NCI-H187 (cell line): ENCODE measurements at regions not wholly inside any gene's neighbourhood (a gene's known extent, or its start where the extent isn't known, plus 50 kb on each side); places are given as distances from the start of the nearest gene placed in this dataset.

Source experiments
- DNase-seq, 2 experiments: peaks; one replicate each; lab custom pipeline; 2025; lab: John Stamatoyannopoulos, UW

DNA sequence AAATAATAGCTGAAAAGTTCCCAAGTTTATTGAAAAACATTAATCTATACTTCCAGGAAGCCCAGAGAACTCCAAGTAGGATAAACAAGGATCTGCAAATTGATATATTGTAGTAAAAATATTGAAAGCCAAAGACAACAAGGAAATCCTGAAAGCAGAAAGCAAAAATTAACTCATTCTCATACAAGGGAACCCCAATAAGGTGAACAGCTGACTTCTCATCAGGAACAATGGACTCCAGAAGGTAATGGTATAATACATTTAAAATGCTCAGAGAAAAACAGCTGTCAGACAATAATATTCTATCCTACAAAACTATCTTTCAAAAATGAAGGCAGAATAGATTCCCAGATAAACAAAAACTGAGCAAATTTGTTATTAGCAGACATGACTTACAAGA lies 138.1 kb upstream of the BMP4 start:
- DNase-seq: no peak

DNA sequence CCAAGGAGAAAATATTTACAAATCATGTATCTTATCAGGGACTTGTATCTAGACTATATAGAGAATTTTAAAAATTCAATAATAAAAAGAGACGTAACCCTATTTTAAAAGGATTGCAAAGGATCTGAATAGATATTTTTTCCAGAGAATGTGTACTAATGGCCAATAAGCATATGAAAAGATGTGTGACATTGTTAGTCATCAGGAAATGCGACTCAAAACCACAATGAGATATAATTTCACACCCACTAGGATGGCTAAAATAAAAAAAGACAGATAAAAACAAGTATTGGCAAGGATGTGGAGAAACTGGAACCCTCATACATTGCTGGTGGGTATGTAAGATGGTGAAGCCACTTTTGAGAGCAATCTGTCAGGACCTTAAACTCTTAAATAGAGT lies 141.9 kb upstream of the BMP4 start:
- DNase-seq: no peak

DNA sequence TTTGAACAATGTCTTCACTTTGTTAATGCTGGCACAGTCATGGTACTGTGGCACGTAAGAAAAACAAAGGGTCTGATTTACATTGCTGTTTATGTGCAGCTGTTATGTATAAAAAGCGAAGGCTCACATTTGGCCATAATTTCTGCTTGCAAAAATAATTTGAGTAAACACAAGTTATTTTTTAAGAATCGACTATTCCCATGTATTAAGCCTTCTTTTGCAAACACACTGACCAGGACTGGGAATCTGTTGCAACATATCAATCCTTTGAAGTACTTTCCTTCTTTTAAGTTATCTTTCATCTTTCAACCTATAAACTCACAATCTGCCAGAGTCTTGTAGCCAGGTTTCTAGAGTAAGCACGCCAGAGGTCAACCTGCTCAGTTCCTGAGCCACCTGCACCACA lies 145.4 kb upstream of the BMP4 start:
- no peak for DNase-seq

DNA sequence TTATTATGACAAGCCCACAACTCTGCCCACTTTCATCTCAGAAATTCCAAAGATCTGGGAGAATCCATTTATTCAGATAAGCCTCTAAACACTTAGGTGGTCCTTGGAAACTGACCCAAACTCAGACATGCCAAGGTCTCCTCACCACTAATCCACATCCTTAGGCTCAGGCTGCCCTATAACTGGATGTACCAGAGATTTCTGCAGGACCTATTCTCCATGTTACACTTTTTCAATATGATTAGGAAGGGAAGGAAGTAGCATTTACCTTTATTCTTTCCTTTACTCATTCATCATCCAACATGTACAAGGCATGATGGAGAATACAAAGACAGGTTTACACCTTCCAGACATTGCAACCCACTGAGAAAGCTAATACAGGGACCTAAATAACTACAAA lies 145.9 kb upstream of the BMP4 start:
- no peak for DNase-seq

DNA sequence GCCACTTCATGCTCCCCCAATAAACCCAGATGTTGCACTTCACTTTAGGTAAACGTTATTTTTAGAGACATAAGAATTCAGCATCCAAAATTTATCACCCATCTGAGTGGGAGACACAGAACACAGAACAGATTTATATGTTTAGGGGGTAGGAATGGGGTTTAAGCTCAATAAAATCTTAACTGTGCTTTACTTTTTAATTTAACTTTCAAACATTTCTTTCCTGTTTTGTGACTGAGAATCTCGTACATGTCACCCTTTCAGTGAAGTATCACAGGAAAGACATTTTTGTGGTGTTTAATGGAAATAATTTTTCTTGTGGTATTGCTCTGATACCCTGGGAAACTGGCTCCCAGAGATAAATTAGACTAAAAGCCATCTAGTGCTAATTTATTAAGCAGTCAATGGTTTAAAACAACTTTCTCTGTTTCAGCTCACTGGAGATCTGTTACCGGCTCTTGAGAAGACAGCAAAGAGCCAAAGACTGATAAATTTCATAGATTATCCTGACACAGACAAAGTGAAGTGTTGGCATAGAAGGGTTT lies 148.0 kb upstream of the BMP4 start:
- no peak for DNase-seq

DNA sequence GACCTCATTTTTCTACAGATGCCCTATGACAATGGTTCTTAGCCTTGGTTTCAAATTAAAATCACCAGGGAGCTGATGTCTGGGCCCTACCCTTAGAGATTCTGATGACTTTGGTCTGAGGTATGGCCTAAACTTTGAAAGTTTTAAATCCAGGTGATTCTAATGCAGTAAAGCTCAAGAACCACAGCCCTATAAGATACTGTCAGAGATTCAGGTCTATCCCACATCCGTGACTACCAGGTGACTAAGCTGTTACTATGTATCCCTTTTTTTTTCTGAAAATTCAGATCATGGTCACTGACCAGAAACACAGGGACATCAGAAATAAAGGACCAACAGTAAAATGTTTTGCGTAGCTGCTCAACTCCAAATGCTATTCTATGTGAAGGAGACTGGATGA lies 148.8 kb upstream of the BMP4 start:
- no peak for DNase-seq

DNA sequence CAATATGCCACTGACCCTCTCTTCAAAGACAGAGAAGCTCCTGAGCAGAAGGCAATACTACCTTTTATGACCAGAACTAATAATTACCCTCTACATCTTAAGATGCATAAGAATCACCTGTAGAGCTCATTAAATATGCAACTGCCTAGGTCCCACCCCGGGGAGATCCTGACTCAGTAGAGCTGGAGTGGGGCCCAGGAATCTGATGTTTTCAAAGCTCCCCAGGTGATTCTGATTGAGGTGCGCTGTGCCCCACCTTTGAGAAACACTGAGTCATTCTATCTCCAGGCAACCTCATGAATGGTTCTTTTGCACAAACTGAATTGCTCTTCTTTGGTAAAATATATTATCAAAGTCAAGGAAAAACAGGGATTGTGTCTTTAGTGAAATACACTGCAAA lies 149.3 kb upstream of the BMP4 start:
- DNase-seq: no peak

DNA sequence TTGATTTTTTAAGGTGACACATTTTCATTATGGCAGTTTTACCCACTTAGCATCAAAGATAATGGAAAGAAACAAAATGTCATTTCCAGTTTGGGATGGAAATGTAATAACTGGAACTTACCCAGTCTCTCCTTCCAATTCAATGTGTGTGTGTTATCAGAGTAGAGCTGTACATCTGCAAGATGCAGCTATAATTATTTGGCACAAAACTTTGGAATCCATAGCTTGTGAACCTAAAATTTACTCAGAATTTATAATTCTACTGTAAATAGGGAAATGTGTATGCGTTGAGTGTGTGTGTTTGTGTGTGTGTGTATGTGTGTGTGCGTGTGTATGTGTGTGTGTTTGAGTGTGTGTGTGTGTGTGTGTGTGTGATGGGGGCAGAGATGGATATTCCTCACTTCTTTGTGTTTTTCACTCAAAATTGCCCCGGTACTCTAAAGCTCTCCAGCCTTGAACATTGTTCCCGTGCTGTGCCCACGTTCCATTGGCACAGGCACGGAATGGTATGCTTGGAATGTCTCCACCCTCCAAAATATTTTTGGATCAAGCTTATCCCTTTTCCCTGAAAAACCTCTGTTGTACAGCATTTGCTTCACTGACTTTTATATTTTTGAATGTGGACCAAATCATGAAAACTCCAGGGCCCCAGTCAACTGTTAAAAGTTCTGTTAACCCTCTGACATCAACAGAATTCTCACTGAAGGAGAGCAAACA lies 150.2 kb upstream of the BMP4 start:
- no peak for DNase-seq

DNA sequence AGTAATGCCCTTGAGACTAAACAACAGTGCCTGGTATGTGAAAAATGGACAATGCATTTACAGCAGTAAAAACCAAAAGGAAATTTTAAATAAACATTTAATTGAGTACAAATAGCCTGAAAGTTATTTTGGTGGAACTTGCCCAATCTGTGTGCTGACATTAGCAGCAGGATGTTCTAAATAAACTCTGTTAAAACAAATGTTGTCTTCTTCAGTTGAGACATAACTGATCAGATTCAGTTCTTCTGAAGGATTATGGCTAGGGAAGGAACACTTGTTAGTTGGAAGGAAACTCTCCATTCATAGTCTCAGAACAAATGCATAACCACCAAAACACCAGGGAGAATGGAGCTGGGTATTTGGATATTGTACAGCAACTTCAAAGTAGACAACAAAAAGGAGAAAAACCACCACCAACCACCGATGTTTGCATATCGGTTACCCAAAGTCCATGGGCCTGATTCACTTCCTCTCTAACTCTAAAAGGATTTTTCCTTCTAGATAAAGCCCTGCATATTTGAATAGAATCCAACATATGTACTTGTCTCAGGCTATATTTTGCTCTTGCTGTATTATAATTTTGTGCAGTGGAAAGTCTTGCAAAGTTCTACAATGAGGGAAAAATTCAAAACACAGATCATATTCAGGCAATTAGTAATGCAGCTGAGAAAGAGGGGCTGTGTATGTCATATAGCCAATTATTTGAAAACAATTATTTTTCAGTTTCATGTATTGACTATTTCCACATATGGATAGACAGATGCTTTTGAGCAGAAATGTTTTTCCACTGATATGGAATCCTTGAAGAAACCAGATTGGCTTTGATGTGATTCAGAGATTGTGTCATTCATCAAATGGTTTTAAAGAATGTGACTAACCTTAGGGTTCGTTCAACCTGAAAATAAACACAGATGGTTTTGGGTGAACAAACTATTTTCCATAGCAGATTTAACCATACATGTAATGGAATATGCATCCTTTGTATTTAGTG lies 152.2 kb upstream of the BMP4 start:
- DNase-seq: no peak

DNA sequence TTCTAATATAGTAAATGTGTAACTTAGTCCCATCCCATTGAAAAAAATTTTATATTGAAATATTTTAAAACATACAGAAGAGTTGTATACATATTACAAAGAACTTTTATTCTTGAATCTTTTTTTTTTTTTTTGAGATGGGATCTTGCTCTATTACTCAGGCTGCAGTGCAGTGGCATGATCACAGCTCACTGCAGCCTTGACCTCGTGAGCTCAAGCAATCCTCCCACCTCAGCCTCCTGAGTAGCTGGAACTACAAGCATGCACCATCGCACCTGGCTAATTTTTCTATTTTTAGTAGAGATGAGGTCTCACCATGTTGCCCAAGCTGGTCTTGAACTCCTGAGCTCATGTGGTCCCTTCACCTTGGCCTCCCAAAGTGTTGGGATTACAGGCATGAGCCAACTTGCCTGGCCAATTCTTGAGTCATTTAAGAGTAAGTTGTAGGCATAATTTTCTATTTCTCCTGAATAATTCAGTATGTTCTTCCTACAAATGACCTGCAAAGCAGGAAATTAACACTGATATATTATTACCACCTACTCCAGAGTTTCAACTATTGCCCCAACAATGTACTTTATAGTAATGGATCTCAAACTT lies 153.0 kb upstream of the BMP4 start:
- no peak for DNase-seq

DNA sequence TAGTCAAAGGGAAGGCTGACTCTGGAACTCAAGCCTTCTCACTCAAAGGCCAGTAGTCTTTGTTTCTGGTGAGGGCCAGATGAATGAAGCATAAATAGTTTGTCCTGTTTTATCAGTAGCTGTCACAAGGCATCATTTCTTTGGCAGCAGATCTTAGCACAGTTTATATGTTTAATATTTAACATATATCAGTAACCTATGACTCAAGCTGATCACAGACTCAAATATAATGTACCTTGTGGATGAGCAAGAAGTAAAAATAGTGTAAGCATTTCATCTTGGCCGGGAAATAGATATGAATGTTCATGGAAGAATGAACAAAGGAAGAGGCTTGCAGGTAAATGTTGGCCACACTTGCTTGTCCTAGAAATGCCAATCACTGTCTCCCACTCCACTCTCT lies 158.3 kb upstream of the BMP4 start:
- DNase-seq: no peak

DNA sequence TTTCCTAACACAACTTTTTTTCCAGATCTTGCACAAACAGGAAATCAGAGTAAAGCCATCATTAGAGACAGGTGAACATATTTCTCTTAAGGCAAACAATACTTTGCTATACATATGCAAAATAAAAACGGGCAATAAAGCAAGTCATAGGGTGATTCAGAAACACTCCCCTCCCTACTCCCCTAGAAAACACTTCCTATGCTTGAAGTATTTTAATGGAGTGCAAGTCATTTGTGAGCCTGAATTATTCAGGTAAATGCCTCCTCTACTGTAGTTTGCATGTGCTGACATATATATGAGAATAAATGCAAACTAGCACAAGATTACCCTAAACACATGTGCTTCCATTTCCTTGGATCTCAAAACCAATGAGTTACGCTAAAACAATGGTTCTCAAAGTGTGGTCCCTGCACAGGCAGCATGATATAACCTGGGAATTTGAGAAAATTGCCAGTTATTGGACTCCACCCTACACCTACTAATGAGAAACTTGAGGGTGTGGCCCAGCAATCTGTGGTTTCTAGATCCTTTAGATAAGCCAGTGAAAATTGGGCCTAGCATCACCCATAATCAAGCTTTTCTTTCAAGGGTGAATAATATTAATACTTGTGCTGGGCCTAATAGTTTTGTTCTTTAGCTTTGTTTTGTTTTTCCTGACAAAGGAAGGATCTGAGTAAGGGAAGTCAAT lies 159.7 kb upstream of the BMP4 start:
- DNase-seq: no peak

DNA sequence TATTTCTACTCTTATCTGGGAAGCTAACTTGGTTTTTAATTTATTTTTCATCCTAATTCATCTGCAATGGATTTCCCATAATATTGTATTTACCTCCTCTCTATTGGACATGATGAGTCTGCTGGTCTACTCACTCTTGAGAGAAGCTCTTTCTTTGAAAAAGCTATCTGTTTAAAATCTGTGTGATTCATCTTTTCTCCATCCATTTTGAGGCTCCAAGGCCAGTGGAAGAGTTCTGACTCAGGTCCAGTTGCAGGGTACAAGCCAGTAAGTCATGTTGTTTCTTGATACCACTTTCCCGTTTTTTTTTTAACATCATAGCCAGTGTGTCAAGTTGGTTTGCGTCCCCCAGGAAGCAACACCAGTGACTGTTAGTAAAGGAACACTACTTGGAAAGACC lies 160.3 kb upstream of the BMP4 start:
- no peak for DNase-seq

DNA sequence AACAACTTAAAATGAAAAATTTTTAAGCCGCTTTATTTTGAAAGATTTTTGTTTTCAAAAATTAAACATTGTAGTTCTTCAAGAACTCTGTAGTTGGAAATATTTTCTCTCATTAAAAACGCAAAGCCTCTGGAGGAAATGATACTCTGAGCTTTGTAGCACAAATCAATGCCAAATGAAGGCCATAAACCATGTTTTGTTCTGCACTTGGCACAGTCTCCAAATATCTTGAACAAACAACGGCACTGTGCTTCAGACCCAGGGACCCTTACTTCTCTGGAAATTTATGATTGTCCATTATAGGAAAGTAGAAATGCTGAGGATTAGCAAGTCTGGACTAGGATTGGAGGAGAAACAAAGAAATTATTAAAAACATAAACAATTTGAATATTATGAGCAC lies 160.8 kb upstream of the BMP4 start:
- DNase-seq: no peak

DNA sequence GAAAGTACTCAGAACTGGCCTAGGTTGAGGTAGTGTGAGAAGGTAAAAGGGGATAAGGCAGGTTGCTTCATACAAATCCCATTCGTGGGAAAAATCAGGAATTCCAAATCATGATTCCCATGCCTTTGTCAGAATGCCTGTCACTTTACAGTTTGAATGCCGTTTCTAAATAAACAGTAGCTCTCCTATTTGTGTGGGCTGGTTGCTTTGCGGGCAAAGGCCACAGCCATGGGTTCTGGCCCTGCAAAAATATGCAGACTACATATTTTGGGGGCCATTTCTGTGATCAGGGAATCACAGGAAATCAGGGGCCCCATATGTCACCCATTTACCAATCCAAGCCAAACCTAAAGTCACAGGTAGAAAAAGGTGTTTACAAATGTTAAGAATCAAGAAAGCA lies 161.3 kb upstream of the BMP4 start:
- DNase-seq: no peak

DNA sequence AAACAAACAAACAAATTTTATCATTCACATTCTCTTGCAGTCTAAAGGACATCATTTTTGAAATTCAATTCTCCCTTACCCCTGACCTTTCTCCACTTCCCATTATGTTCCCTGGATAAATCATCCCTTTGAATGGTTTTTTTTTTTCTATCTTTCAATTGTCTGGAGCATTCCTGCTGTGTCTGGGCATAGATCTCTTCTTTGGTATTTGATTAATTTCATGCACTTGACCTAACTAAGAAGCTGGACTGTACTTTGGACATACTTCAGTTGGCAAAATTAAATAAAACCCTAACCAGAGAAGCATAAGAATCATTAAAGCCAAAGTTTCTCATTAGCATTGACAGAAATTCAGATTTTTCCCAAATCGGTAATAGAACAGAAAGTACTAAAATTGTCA lies 163.6 kb upstream of the BMP4 start:
- DNase-seq: no peak

DNA sequence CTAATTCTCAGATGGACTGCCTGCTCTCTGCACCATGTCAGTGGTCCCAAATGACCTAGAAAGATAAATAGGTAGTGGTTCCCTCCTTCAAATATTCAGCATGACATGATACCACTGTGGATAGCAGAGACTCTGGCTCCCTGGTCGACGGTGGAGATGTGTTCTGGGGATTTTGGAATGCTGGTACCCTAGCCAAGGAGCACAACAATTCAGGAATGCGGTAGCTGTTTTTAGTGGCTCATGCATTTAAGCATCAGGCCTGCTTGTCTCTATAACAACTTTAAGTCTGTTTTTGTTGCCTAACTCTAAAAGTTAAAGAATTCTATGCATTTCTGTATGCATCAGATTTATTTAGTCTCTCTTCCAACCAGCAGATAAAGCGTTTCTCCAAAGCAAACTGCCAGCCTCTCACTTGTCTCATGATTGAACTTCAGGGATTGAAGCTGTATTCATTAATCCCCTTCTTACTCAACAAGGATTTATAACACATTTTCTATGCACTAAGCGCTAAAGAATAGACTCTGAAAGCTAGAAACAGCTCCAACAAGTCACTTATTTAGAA lies 164.9 kb upstream of the BMP4 start:
- DNase-seq: no peak

DNA sequence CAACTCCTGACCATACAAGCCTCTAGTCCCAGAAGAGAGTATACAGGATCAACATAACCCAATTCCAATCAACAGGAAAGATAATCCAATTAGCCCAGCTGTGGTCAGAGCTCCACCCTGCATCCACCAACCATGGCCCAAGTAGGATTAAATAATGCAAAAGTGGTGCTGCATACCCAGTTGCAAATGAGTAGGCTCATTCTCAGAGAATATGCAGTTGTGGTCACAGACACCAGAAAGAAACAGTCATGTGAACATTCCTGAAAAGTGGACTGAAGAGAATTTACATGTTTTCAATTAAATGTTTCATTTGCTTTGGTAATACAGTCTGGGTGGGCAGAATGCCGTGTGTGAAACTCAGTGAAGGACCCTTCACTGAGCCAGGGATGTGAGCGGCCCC lies 167.2 kb upstream of the BMP4 start:
- DNase-seq: no peak

DNA sequence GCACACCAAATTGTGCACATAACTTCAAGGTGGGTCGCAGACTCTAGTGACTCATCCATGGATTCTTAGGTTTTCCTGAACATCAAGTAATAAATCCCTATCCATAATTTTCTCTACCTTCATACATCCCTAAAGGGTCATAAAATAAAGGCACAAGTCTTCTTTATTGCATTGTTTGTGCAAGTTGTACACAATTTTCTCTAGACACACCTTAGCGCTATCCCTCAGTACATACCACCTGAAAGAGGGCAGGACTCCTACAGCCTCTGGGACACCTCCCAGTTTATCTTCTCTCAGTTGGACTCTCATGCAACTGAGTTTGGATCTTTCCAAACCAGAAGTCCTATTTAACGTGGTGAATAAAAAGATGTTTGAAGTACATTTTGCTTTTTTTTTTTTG lies 168.5 kb upstream of the BMP4 start:
- DNase-seq: no peak

DNA sequence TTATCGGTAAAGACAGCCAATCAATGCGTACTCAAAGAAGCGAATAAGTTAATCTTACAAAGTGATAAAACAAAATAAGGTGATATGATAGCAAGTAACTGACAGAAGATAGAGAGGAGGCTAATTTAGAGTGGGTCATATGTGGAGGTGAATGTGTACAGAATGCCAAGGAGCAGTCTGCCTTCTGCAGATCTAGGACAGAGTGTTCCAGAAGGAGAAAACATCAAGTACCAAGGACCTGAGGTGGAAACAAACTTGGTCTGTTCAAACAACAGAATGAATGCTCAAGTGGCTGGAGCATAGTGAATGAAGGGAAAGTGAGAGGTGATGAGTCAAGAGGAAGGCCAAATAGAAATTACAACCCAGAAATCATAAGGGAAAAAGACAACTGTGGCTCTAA lies 170.3 kb upstream of the BMP4 start:
- DNase-seq: no peak

DNA sequence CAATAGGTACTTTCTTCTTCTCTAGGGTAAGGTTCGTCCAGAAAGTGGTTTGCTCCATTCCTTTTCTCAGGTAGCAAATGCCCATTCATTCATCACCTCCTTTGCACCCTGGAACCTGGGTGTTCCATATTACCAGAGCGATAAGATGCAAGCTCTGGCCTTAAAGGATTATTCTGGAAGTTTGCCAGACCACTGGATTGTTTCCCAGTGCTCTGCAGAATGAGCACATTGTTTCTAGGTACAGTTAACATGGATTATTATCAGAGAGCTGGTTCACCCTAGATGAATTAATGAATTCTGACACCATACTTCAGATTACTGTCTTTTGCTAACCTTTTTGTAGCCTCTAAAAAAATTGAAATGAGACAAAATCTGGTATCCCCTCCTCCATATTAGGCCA lies 170.9 kb upstream of the BMP4 start:
- DNase-seq: no peak
